H9 (cell line): ENCODE measurements at regions not wholly inside any gene's neighbourhood (a gene's known extent, or its start where the extent isn't known, plus 50 kb on each side); places are given as distances from the start of the nearest gene placed in this dataset.

Experiments
- DNase-seq: peaks from one replicate; pipeline ENCODE4 v3.0.0-alpha.2; 2017
- H2AFZ ChIP-seq: one replicate; pipeline ENCODE4 v1.6.1; 2013; ENCODE audit warnings: mild to moderate bottlenecking, low read length, control low read depth, moderate library complexity
- H2AK5ac ChIP-seq: 2 replicates; pipeline ENCODE4 v1.6.1; 2013; ENCODE audit warnings: low read length, control low read depth, mixed read lengths; ENCODE audit not compliant: insufficient read length
- H2BK120ac ChIP-seq: one replicate; pipeline ENCODE4 v1.6.1; 2013; ENCODE audit warnings: low read depth, mild to moderate bottlenecking, low read length, control low read depth, inconsistent platforms; ENCODE audit not compliant: poor library complexity, severe bottlenecking
- H2BK12ac ChIP-seq: 2 replicates; pipeline ENCODE4 v1.6.1; 2013; ENCODE audit warnings: low read length, control low read depth, mixed read lengths, low read depth; ENCODE audit not compliant: insufficient read length
- H2BK15ac ChIP-seq: 2 replicates; pipeline ENCODE4 v1.6.1; 2013; ENCODE audit warnings: low read depth, low read length, control low read depth
- H2BK20ac ChIP-seq: one replicate; pipeline ENCODE4 v1.6.1; 2013; ENCODE audit warnings: low read depth, mild to moderate bottlenecking, low read length, control low read depth, inconsistent platforms; ENCODE audit not compliant: poor library complexity, severe bottlenecking
- H2BK5ac ChIP-seq: 2 replicates; pipeline ENCODE4 v1.6.1; 2013; ENCODE audit warnings: low read length, control low read depth, mixed read lengths; ENCODE audit not compliant: insufficient read length
- H3K14ac ChIP-seq: 2 replicates; pipeline ENCODE4 v1.6.1; 2013; ENCODE audit warnings: low read length, control low read depth; ENCODE audit not compliant: insufficient read depth
- H3K18ac ChIP-seq: 2 replicates; pipeline ENCODE4 v1.6.1; 2013; ENCODE audit warnings: low read depth, mild to moderate bottlenecking, mixed read lengths, low read length, control low read depth; ENCODE audit not compliant: insufficient read length
- H3K23ac ChIP-seq: 2 replicates; pipeline ENCODE4 v1.6.1; 2013; ENCODE audit warnings: low read length, control low read depth, mixed read lengths, low read depth; ENCODE audit not compliant: insufficient read length
- H3K23me2 ChIP-seq: 2 replicates; pipeline ENCODE4 v1.6.1; 2013; ENCODE audit warnings: low read depth, mild to moderate bottlenecking, mixed read lengths, low read length, control low read depth; ENCODE audit not compliant: insufficient read length, poor library complexity, severe bottlenecking
- H3K27ac ChIP-seq: 2 replicates; pipeline ENCODE4 v1.5.1; 2013; ENCODE audit warnings: low read length, control low read depth, mixed read lengths, low read depth; ENCODE audit not compliant: insufficient read length
- H3K27me3 ChIP-seq: 2 replicates; pipeline ENCODE4 v1.6.1; 2013; ENCODE audit warnings: low read length, control low read depth, inconsistent platforms; ENCODE audit not compliant: insufficient read depth
- H3K4ac ChIP-seq: 2 replicates; pipeline ENCODE4 v1.6.1; 2013; ENCODE audit warnings: low read depth, mild to moderate bottlenecking, control low read depth, inconsistent platforms, low read length, moderate library complexity
- H3K4me1 ChIP-seq: 2 replicates; pipeline ENCODE4 v1.6.1; 2013; ENCODE audit warnings: low read length, control low read depth, inconsistent platforms; ENCODE audit not compliant: insufficient read depth
- H3K4me2 ChIP-seq: 2 replicates; pipeline ENCODE4 v1.6.1; 2013; ENCODE audit warnings: low read length, control low read depth, mixed read lengths; ENCODE audit not compliant: insufficient read length, insufficient read depth
- H3K56ac ChIP-seq: 2 replicates; pipeline ENCODE4 v1.6.1; 2013; ENCODE audit warnings: low read depth, mild to moderate bottlenecking, mixed read lengths, low read length, control low read depth; ENCODE audit not compliant: insufficient read length
- H3K79me1 ChIP-seq: 2 replicates; pipeline ENCODE4 v1.6.1; 2013; ENCODE audit warnings: low read depth, mild to moderate bottlenecking, moderate library complexity, low read length, control low read depth, inconsistent platforms; ENCODE audit not compliant: insufficient read depth, poor library complexity, severe bottlenecking
- H3K79me2 ChIP-seq: 2 replicates; pipeline ENCODE4 v1.6.1; 2013; ENCODE audit warnings: low read length, control low read depth, inconsistent platforms; ENCODE audit not compliant: insufficient read depth
- H3K9ac ChIP-seq: 2 replicates; pipeline ENCODE4 v1.6.1; 2013; ENCODE audit warnings: low read length, control low read depth, mixed read lengths; ENCODE audit not compliant: insufficient read length; ENCODE audit errors: extremely low read depth
- H3K9me3 ChIP-seq: one replicate; pipeline ENCODE4 v1.6.1; 2013; ENCODE audit warnings: low read depth, low read length, inconsistent platforms; ENCODE audit not compliant: control insufficient read depth
- H3T11ph ChIP-seq: one replicate; pipeline ENCODE4 v1.6.1; 2013; ENCODE audit warnings: mild to moderate bottlenecking, low read length, control low read depth, inconsistent platforms
- H4K20me1 ChIP-seq: one replicate; pipeline ENCODE4 v1.6.1; 2013; ENCODE audit not compliant: control insufficient read depth, insufficient read length, insufficient read depth
- H4K5ac ChIP-seq: 2 replicates; pipeline ENCODE4 v1.6.1; 2013; ENCODE audit warnings: low read depth, mild to moderate bottlenecking, mixed read lengths, low read length, control low read depth; ENCODE audit not compliant: insufficient read length
- H4K8ac ChIP-seq: replicated peaks from 2 replicates; pipeline ENCODE4 v1.6.1; 2013; ENCODE audit warnings: low read length, control low read depth, mixed read lengths, low read depth; ENCODE audit not compliant: insufficient read length
- H4K91ac ChIP-seq: 2 replicates; pipeline ENCODE4 v1.6.1; 2013; ENCODE audit warnings: low read depth, mild to moderate bottlenecking, moderate library complexity, mixed read lengths, low read length, control low read depth; ENCODE audit not compliant: insufficient read length
- H3K27ac Mint-ChIP-seq, 3 experiments: 2 replicates in 2 of 3; 3 replicates in 1 of 3; pipeline ENCODE4 v1.8.0; 2020 to 2021; ENCODE audit warnings: mixed read lengths in 3 of 3, mild to moderate bottlenecking in 1 of 3, moderate library complexity in 1 of 3
- H3K27me3 Mint-ChIP-seq: 2 replicates; pipeline ENCODE4 v1.8.0; 2021; ENCODE audit warnings: low read depth, mild to moderate bottlenecking, moderate library complexity, mixed read lengths
- H3K36me3 Mint-ChIP-seq, 3 experiments: 2 replicates in 2 of 3; 3 replicates in 1 of 3; pipeline ENCODE4 v1.8.0; 2020 to 2021; ENCODE audit warnings: low read depth in 3 of 3, mixed read lengths in 3 of 3; ENCODE audit not compliant: insufficient read depth in 1 of 3
- H3K4me1 Mint-ChIP-seq, 2 experiments: 2 replicates each; pipeline ENCODE4 v1.8.0; 2020; ENCODE audit warnings: mixed read lengths in 2 of 2
- H3K4me3 Mint-ChIP-seq, 2 experiments: 2 replicates in 1 of 2; 3 replicates in 1 of 2; pipeline ENCODE4 v1.8.0; 2020 to 2021; ENCODE audit warnings: mild to moderate bottlenecking in 2 of 2, mixed read lengths in 2 of 2, moderate library complexity in 1 of 2
- H3K9me3 Mint-ChIP-seq, 2 experiments: 2 replicates in 1 of 2; 3 replicates in 1 of 2; pipeline ENCODE4 v1.8.0; 2020; ENCODE audit warnings: mild to moderate bottlenecking in 2 of 2, mixed read lengths in 2 of 2, moderate library complexity in 1 of 2
- CTCF ChIP-seq: fragments of 200-600 bp; sonication (generic); conservative IDR thresholded peaks from 3 replicates; pipeline ENCODE4 v1.8.0; 2021; ENCODE audit warnings: antibody characterized with exemption, mild to moderate bottlenecking
- WGBS: extraction: QIAGEN DNeasy Blood & Tissue Kit; methylation state at CpG from one replicate; pipeline ENCODE4 v1.1.7; 2013; ENCODE audit warnings: missing lambda C conversion rate, low lambda C conversion rate, mixed read lengths; ENCODE audit not compliant: insufficient read length; ENCODE audit errors: extremely low coverage; 5-methylcytosine and 5-hydroxymethylcytosine counted together

- no peak overlapping the region for H3K18ac ChIP-seq
- WGBS, result no CpG with 5 or more reads among the region's 10 CpGs
- H2BK20ac ChIP-seq, result no peak overlapping the region
- H2BK15ac ChIP-seq, result no peak overlapping the region
- Mint-ChIP-seq H3K4me3 (no peak overlapping the region), H3K36me3 (no peaks in the 10 kb centered on the region), H3K4me1 (peaks cover 4 to 7% of the 10 kb centered on the region in 2 experiments; a peak in 3 of 4 replicates), H3K27me3 (no peaks in the 10 kb centered on the region; the same call in none of the 2 replicates), H3K27ac (no peak overlapping the region), H3K9me3 (peaks cover 0 to 2% of the 10 kb centered on the region in 2 experiments; a peak in 1 of 5 replicates)
- H3K4ac ChIP-seq, result no peak overlapping the region
- no peak overlapping the region for H2BK12ac ChIP-seq
- H3K23me2 ChIP-seq, result no peaks in the 10 kb centered on the region
- DNase-seq, result no peak
- no peak overlapping the region for H3K27ac ChIP-seq
- H3K79me2 ChIP-seq, result no peaks in the 10 kb centered on the region
- H3K14ac ChIP-seq, result no peak overlapping the region
- H3K4me1 ChIP-seq, result peaks cover 4% of the 10 kb centered on the region; the same call in 1 of the 2 replicates
- no peak overlapping the region for H4K8ac ChIP-seq
- no peak overlapping the region for H2AK5ac ChIP-seq
- H2BK5ac ChIP-seq, result no peak overlapping the region
- no peak overlapping the region for H2BK120ac ChIP-seq
- H3K4me2 ChIP-seq, result no peak overlapping the region
- no peaks in the 10 kb centered on the region for H4K20me1 ChIP-seq
- H3T11ph ChIP-seq, result no peak overlapping the region
- no peak overlapping the region for H3K9ac ChIP-seq
- H4K91ac ChIP-seq, result no peak overlapping the region
- TF ChIP-seq CTCF, result no peak
- no peak overlapping the region for H4K5ac ChIP-seq
- no peak overlapping the region for H2AFZ ChIP-seq
- H3K27me3 ChIP-seq, result no peaks in the 10 kb centered on the region
- H3K56ac ChIP-seq, result no peak overlapping the region
- no peak overlapping the region for H3K23ac ChIP-seq
- H3K9me3 ChIP-seq, result no peaks in the 10 kb centered on the region
- no peaks in the 10 kb centered on the region for H3K79me1 ChIP-seq
These were observed 143.4 kb downstream of the PXDC1 start for GRCh38 chr6:3608159-3608558.
